MCF 10A (cell line): ENCODE measurements at regions not wholly inside any gene's neighbourhood (a gene's known extent, or its start where the extent isn't known, plus 50 kb on each side); places are given as distances from the start of the nearest gene placed in this dataset.
"Not testable (repeated sequence)": the region's sequence is repeated elsewhere in the genome, so short reads cannot be mapped to it uniquely, and the experiment has no call there.

Experiments
- BruUV-seq: library from RNA; stranded (reverse); fragments of 400-500 nt; replicated peaks from 2 replicates; lab custom pipeline; 2021; lab: Mats Ljungman, UMichigan
- CTCF ChIA-PET: fragments of 300-600 bp; sonication (Branson Sonifier 250); formaldehyde crosslinking; extraction: SDS; loops from one replicate; lab custom pipeline; 2021; ENCODE audit warnings: antibody characterized with exemption, inconsistent platforms; lab: Yijun Ruan, JAX
- POLR2A ChIA-PET: fragments of 300-600, 350-650 bp; sonication (Branson Sonifier 250); formaldehyde crosslinking; extraction: SDS; loops from one replicate; lab custom pipeline; 2020; ENCODE audit warnings: antibody characterized with exemption, inconsistent platforms; lab: Yijun Ruan, JAX
- DNase-seq: peaks from one replicate; pipeline ENCODE4 v3.0.0-alpha.2; 2018; ENCODE audit not compliant: unreplicated experiment
- H3K27ac Mint-ChIP-seq: one replicate; pipeline ENCODE4 v1.8.0; 2022; ENCODE audit warnings: mild to moderate bottlenecking, low read depth, mixed read lengths; ENCODE audit not compliant: unreplicated experiment
- H3K27me3 Mint-ChIP-seq: one replicate; pipeline ENCODE4 v1.8.0; 2022; ENCODE audit warnings: mixed read lengths; ENCODE audit not compliant: insufficient read depth, unreplicated experiment
- H3K36me3 Mint-ChIP-seq: one replicate; pipeline ENCODE4 v1.8.0; 2022; ENCODE audit warnings: mild to moderate bottlenecking, moderate library complexity, mixed read lengths; ENCODE audit not compliant: insufficient read depth, unreplicated experiment
- H3K4me1 Mint-ChIP-seq: one replicate; pipeline ENCODE4 v1.8.0; 2022; ENCODE audit warnings: mixed read lengths; ENCODE audit not compliant: insufficient read depth, unreplicated experiment
- H3K4me3 Mint-ChIP-seq: one replicate; pipeline ENCODE4 v1.8.0; 2022; ENCODE audit warnings: mild to moderate bottlenecking, moderate library complexity, mixed read lengths; ENCODE audit not compliant: unreplicated experiment
- H3K9me3 Mint-ChIP-seq: one replicate; pipeline ENCODE4 v1.8.0; 2022; ENCODE audit warnings: mixed read lengths; ENCODE audit not compliant: unreplicated experiment
- CTCF ChIP-seq: fragments of 200-600 bp; IDR thresholded peaks from one replicate; pipeline ENCODE4 v1.8.0; 2022; ENCODE audit warnings: antibody characterized with exemption, mild to moderate bottlenecking; ENCODE audit not compliant: unreplicated experiment
- intact Hi-C: fragments of 100-400 bp; cut with micrococcal nuclease; formaldehyde crosslinking; loops from 2 replicates; pipeline ENCODE4 v1.14.1; 2022

DNA sequence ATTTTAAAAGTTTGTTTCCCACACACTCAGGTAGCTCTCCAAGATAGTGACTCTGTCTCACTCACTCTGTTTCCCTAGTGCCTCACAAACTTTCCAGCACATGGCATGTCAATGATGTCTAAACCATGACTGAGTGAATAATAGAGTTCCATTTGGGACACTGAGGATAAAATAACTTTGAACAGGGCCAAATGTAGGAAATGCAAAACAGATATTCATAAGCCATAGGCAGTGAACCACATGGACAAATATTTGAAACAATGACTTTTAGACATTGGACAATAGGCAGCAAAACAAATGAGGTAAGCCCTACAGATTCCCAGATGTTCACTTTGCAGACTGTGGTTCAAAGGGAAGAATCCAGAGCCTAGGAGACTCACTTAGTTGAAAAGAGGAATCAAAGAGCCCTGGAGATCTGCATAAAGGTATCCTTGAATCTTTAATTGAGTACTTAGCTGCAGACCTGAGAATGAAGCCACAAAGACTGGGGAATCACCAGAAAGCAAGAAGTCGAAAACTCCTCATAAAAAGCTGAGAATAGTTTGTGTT is 173.3 kb downstream of the FAM76B start:
- no peak for TF ChIP-seq CTCF
- CTCF ChIA-PET = no interaction called here
- Mint-ChIP-seq H3K27ac (no peak overlapping the region), H3K27me3 (no peaks in the 10 kb centered on the region), H3K36me3 (peaks cover 4% of the 10 kb centered on the region), H3K9me3 (no peaks in the 10 kb centered on the region), H3K4me1 (no peaks in the 10 kb centered on the region), H3K4me3 (no peak overlapping the region)
- POLR2A ChIA-PET = no interaction called here
- intact Hi-C loops = no loop called here
- no peak for DNase-seq
- BruUV-seq = no TSS peak

GRCh38 chr11:95611827-95612226 is 177.8 kb downstream of the FAM76B start:
- POLR2A ChIA-PET = no interaction called here
- no TSS peak for BruUV-seq
- intact Hi-C loops = no loop called here
- Mint-ChIP-seq H3K36me3 (peaks cover 4% of the 10 kb centered on the region), H3K27me3 (no peaks in the 10 kb centered on the region), H3K4me1 (no peaks in the 10 kb centered on the region), H3K4me3 (no peak overlapping the region), H3K9me3 (no peaks in the 10 kb centered on the region), H3K27ac (no peak overlapping the region)
- CTCF ChIA-PET = no interaction called here
- no peak for TF ChIP-seq CTCF
- DNase-seq = no peak

DNA sequence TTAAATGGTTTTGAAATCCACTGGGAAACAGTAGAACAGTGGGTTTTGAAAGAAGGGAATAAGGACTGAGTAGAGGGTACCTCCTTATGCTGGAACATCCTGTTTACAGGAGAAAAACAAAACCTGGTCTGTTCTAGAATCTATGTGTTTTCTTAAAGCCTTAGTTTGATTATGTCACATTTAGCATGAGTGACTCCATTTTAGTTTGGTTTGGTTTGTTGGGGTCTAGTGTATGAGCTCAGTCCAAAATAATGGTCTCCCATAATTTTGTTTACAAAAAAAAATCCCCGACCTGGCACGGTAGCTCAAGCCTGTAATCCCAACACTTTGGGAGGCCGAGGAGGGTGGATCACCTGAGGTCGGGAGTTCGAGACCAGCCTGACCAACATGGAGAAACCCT is 179.4 kb downstream of the FAM76B start:
- BruUV-seq, H3K27ac Mint-ChIP-seq, H3K27me3 Mint-ChIP-seq, H3K4me1 Mint-ChIP-seq, DNase-seq, intact Hi-C loops, CTCF ChIA-PET, H3K36me3 Mint-ChIP-seq, H3K4me3 Mint-ChIP-seq, POLR2A ChIA-PET, H3K9me3 Mint-ChIP-seq: not testable (repeated sequence)

GRCh38 chr11:95608093-95608492 is 181.5 kb downstream of the FAM76B start:
- no peaks in the 10 kb centered on the region for H3K27me3 Mint-ChIP-seq
- BruUV-seq = no TSS peak
- no peaks in the 10 kb centered on the region for H3K9me3 Mint-ChIP-seq
- TF ChIP-seq CTCF = no peak
- no peaks in the 10 kb centered on the region for H3K4me1 Mint-ChIP-seq
- DNase-seq = no peak
- no peak overlapping the region for H3K4me3 Mint-ChIP-seq
- H3K36me3 Mint-ChIP-seq = no peaks in the 10 kb centered on the region
- POLR2A ChIA-PET = no interaction called here
- intact Hi-C loops = no loop called here
- no peak overlapping the region for H3K27ac Mint-ChIP-seq
- CTCF ChIA-PET = no interaction called here

DNA sequence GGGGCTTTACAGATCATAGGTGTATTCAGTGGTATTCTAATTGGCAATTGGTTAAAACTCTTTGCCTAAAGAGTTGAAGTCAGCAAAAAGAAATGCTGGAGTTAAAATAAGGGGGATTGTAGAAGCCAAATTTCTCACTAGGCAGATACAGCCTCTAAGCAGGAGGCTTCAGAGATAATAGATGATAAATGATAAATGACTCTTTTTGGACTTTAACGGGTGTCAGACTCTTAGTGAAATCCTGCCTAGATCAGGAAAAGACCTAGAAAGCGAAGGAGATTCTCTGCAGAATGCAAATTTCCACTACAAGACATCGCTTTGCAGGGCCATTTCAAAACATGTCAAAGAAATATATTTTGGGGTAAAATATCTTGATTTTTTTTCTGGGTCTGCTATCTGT is 182.8 kb downstream of the FAM76B start:
- Mint-ChIP-seq H3K4me3 (no peak overlapping the region), H3K36me3 (no peaks in the 10 kb centered on the region), H3K27me3 (no peaks in the 10 kb centered on the region), H3K4me1 (no peaks in the 10 kb centered on the region), H3K27ac (no peak overlapping the region), H3K9me3 (no peaks in the 10 kb centered on the region)
- no peak for DNase-seq
- CTCF ChIA-PET = interaction anchor here (0.6 kb wide), 1 partner anchor 37 kb away, joined by 3 read pairs; no protein-coding TSS in a partner anchor
- intact Hi-C loops = no loop called here
- BruUV-seq = no TSS peak
- POLR2A ChIA-PET = no interaction called here
- no peak for TF ChIP-seq CTCF
